Endothelial cell of umbilical vein (primary cell): ENCODE measurements at regions not wholly inside any gene's neighbourhood (a gene's known extent, or its start where the extent isn't known, plus 50 kb on each side); places are given as distances from the start of the nearest gene placed in this dataset.

ENCODE experiments used
- CTCF ChIP-seq, 2 donors: IDR thresholded peaks; 1 replicate in 1 of 2; 2 replicates in 1 of 2; pipeline ENCODE4 v1.5.1; 2011; ENCODE audit warnings: low read length in 2 of 2, mild to moderate bottlenecking in 2 of 2, moderate library complexity in 2 of 2, control low read depth in 1 of 2, inconsistent platforms in 1 of 2, low read depth in 1 of 2; ENCODE audit not compliant: insufficient read depth in 1 of 2; ENCODE audit errors: extremely low read depth in 1 of 2
- FOS ChIP-seq: IDR thresholded peaks from 2 replicates; pipeline ENCODE4 v1.6.1; 2011; ENCODE audit warnings: mild to moderate bottlenecking, low read length, moderate library complexity, borderline replicate concordance; ENCODE audit not compliant: insufficient read depth
- MAX ChIP-seq: IDR thresholded peaks from 2 replicates; pipeline ENCODE4 v1.6.1; 2011; ENCODE audit not compliant: insufficient read depth, insufficient read length
- POLR2AphosphoS5 ChIP-seq: IDR thresholded peaks from 2 replicates; pipeline ENCODE4 v1.6.1; 2012; ENCODE audit warnings: low read depth, mild to moderate bottlenecking, control low read depth, low read length, moderate library complexity; ENCODE audit not compliant: insufficient read depth

GRCh38 chr7:85775431-85775830, 588.6 kb upstream of the SEMA3D start:
- no peak for TF ChIP-seq POLR2AphosphoS5
- TF ChIP-seq FOS, result no peak
- TF ChIP-seq CTCF (IDR thresholded peaks at IDR 0.05; ENCODE audit: extremely low read depth in 1 of 2, insufficient read depth in 1 of 2, low read depth in 1 of 2, low read length in 2 of 2), result no peak
- no peak for TF ChIP-seq MAX
